ENCODE measurements at regions not wholly inside any gene's neighbourhood (a gene's known extent, or its start where the extent isn't known, plus 50 kb on each side); places are given as distances from the start of the nearest gene placed in this dataset.
"Not testable (repeated sequence)": the region's sequence is repeated elsewhere in the genome, so short reads cannot be mapped to it uniquely, and the experiment has no call there.

DNA sequence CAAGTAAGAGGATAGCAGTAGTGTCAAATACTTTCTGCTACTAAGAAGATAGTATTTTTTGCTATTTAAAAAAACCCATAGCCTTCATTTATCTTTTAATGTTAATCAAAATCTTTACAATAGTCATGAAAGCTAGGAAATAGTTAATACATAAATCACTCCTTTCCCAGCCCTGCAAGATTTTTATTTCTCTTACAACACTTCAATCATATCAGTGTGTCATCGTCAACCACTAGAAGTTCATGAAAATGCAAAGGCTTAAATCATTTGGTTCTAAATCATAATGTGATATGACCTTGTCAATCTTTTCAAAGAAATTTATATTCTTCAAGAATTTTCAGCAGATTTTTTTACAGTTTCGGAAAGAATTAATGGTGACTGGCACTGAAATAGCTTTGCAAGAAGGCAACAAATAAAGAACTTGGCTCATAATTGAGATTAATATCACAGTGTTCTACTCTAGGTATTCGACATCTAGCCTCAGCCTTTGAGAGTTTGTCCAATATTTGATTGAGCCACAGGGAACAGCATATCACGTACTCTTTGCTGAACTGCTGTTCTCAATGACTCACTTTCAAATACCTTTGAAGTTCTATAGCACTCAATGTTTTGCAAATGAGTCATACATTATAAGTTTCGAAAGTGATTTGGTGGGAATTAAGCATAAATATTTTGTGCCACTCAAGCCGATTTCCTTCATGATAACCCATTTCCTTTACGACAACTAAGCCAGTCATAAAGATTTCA is 384.0 kb upstream of the FOXG1 start:
- DNase-seq (ENCODE audit: low read depth): peak; percentile 98
- TF ChIP-seq, protein P1, sequence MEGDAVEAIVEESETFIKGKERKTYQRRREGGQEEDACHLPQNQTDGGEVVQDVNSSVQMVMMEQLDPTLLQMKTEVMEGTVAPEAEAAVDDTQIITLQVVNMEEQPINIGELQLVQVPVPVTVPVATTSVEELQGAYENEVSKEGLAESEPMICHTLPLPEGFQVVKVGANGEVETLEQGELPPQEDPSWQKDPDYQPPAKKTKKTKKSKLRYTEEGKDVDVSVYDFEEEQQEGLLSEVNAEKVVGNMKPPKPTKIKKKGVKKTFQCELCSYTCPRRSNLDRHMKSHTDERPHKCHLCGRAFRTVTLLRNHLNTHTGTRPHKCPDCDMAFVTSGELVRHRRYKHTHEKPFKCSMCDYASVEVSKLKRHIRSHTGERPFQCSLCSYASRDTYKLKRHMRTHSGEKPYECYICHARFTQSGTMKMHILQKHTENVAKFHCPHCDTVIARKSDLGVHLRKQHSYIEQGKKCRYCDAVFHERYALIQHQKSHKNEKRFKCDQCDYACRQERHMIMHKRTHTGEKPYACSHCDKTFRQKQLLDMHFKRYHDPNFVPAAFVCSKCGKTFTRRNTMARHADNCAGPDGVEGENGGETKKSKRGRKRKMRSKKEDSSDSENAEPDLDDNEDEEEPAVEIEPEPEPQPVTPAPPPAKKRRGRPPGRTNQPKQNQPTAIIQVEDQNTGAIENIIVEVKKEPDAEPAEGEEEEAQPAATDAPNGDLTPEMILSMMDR (conservative IDR thresholded peaks at IDR 0.05; ENCODE audit: low read depth, low read length): no peak
- H3K4me3 ChIP-seq (ENCODE audit: low read length): no peak overlapping the region

DNA sequence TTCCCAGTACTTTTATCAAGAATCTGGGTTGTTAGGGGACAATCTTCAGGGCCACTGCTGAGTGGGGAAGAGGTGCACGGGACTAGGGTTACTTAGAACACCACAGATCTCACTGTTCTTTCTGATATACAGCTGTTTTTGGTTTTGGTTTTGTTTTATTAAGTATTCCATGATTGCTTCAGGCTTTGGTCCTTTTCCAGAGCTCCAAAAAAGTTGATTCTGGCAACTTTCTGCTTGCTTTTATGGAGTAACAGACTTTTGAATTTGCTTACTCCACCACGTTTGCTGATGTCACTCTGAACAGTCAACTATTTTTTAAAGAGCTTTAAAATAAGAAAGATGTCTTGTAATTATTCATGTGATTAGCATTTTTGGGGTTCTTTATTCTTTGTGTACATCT is 368.1 kb upstream of the FOXG1 start:
- no peak for DNase-seq (ENCODE audit: low read depth)
- H3K4me3 ChIP-seq (ENCODE audit: low read length): no peak overlapping the region
- TF ChIP-seq, protein P1 (conservative IDR thresholded peaks at IDR 0.05; ENCODE audit: low read depth, low read length): no peak

DNA sequence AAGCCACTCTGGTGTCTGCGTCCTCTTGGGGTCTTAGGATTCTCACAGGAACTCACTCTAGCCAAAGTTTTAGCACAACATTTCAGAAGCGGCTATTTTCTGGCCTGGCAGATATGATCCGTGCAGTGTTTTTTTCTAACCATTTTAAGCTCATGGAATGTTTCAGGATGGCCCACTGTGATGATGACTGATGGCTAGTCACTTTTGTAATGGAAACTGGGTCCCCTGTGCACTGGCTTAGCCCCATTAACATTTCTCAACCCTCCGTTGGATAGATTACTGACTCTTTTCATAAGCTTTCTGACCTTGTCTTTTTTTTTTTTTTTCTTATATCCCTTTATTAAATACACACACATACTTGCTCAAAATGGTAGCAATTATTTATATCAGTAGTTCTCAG is 364.9 kb upstream of the FOXG1 start:
- not testable (repeated sequence) for H3K4me3 ChIP-seq (ENCODE audit: low read length); DNase-seq (ENCODE audit: low read depth)

DNA sequence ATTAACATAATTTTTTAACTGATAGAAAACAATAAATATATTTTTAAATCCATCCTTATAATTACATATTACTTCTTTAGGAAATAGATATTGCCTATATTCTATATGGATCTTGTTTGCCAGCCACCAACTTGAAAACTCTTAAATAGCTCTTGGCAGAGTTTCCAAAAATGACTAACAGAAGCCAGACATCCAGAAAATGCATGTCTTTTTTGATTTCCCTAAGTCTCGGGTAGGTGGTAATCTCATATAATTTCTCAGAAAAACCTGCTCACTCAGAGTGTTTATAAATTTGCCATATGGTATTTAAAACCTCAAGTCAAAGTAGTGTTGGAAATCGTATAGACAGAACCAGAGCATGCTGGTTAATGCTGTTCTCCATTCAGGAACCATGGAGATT is 360.4 kb upstream of the FOXG1 start:
- DNase-seq (ENCODE audit: low read depth): peak; percentile 68
- TF ChIP-seq, protein P1 (conservative IDR thresholded peaks at IDR 0.05; ENCODE audit: low read depth, low read length): no peak
- no peak overlapping the region for H3K4me3 ChIP-seq (ENCODE audit: low read length)

DNA sequence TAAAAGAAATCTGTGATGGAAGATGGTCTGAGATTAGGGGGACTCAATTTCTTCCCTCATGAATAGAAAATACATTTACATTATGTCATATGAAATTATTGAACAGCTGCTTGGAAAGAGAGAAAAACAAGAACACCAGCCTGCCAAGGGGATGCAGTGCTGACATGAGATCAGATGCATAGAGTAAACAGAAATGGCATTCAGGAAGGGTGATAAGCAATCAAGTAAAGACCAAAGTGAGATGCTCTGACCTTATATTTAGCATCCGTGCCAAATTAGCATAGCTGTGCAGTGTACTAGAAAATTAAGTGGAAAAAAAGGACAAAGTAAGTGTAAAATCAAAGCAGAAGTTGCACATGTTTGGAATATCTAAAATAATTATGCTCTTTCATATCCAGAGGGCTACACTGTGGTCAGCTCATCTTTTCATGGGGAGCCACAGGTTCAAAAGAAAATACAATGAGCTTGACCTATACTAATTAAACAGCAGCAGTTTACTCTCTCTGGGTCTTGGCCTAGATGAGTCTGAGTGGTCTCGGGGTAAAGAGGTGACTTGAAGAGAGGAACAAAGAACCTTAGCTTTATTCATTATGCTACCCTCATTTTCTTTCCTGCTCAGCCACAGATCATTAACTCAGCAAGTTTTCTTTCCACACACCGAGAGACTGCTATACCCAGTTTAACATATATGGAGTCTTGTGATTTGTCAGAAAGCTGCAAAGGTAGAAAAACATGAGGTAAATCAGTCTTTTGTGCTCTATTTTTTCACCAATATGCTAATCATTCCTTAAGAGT is 359.4 kb upstream of the FOXG1 start:
- TF ChIP-seq, protein P1 (conservative IDR thresholded peaks at IDR 0.05; ENCODE audit: low read depth, low read length): no peak
- no peak overlapping the region for H3K4me3 ChIP-seq (ENCODE audit: low read length)
- no peak for DNase-seq (ENCODE audit: low read depth)

DNA sequence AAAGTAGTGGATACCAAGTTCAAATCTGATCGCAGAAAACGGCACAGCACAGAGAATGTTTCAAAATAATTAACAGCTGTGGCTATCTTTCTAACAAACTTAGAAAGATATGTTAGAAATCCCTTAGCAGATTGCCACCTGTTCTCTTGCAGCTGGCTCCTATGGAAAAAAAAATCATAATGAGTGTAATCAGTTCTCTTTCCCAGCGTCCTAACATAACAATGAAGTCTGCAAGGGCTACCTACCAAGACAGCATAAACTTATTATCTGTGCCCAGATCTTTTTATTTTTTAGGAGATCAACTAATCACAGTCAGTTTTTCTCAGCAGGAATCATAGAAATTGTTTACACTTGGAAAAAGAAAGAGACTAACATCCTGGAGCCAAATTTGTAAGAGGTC is 358.6 kb upstream of the FOXG1 start:
- H3K4me3 ChIP-seq (ENCODE audit: low read length): no peak overlapping the region
- TF ChIP-seq, protein P1 (conservative IDR thresholded peaks at IDR 0.05; ENCODE audit: low read depth, low read length): no peak
- DNase-seq (ENCODE audit: low read depth): no peak

DNA sequence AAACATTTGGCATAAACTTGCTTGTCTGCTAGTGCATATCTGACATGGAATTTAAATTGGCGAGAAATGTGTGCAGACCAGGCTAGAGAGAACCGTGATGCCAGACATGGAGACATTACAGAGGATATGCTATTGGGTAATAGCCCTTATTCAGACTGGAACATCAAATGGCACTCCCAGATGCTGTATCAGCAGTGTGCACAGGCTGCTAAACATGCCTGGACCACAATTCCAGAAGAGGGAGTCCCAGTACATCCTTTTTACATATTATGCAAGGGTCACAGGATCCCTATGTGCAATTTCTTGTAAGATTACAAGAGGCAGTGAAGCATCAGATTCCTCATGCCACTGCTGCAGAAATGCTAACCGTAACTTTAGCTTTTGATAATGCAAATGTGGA is 354.5 kb upstream of the FOXG1 start:
- no peak overlapping the region for H3K4me3 ChIP-seq (ENCODE audit: low read length)
- no peak for DNase-seq (ENCODE audit: low read depth)
- TF ChIP-seq, protein P1 (conservative IDR thresholded peaks at IDR 0.05; ENCODE audit: low read depth, low read length): no peak
